Activated CD8-positive, alpha-beta memory T cell treated with anti-CD3 and anti-CD28 coated beads, Interleukin-2, amount 50 U/mL, for 4 hours (primary cell): ENCODE measurements at regions not wholly inside any gene's neighbourhood (a gene's known extent, or its start where the extent isn't known, plus 50 kb on each side); places are given as distances from the start of the nearest gene placed in this dataset.
"Not testable (repeated sequence)": the region's sequence is repeated elsewhere in the genome, so short reads cannot be mapped to it uniquely, and the experiment has no call there.

ENCODE experiments used
- DNase-seq: peaks from one replicate; pipeline ENCODE4 v3.0.0-alpha.2; 2020

GRCh38 chr2:150127346-150127990 is 360.0 kb downstream of the RND3 start:
- DNase-seq: no peak

- no peak for DNase-seq
These were observed 360.6 kb downstream of the RND3 start for GRCh38 chr2:150126839-150127238.

- no peak for DNase-seq
These were observed 361.2 kb downstream of the RND3 start for GRCh38 chr2:150126143-150126740.

- DNase-seq: no peak
These were observed 361.8 kb downstream of the RND3 start for GRCh38 chr2:150125708-150126107.

GRCh38 chr2:150125188-150125587 is 362.3 kb downstream of the RND3 start:
- no peak for DNase-seq

GRCh38 chr2:150124739-150125138 is 362.7 kb downstream of the RND3 start:
- DNase-seq: no peak

- no peak for DNase-seq
These were observed 364.4 kb downstream of the RND3 start for GRCh38 chr2:150122871-150123613.

GRCh38 chr2:150122156-150122555 is 365.3 kb downstream of the RND3 start:
- no peak for DNase-seq

- no peak for DNase-seq
These were observed 367.0 kb downstream of the RND3 start for GRCh38 chr2:150120326-150120955.

GRCh38 chr2:150119819-150120218 is 367.6 kb downstream of the RND3 start:
- DNase-seq: no peak

GRCh38 chr2:150114089-150114488 is 373.4 kb downstream of the RND3 start:
- not testable (repeated sequence) for DNase-seq

- no peak for DNase-seq
These were observed 376.9 kb downstream of the RND3 start for GRCh38 chr2:150110548-150110947.

- DNase-seq: no peak
These were observed 377.6 kb downstream of the RND3 start for GRCh38 chr2:150109912-150110311.

- no peak for DNase-seq
These were observed 378.4 kb downstream of the RND3 start for GRCh38 chr2:150109028-150109427.

GRCh38 chr2:150107816-150108215 is 379.7 kb downstream of the RND3 start:
- no peak for DNase-seq

- DNase-seq: no peak
These were observed 380.3 kb downstream of the RND3 start for GRCh38 chr2:150107170-150107569.

- no peak for DNase-seq
These were observed 385.5 kb downstream of the RND3 start for GRCh38 chr2:150101947-150102346.

- no peak for DNase-seq
These were observed 386.6 kb downstream of the RND3 start for GRCh38 chr2:150100834-150101233.

GRCh38 chr2:150100336-150100735 is 387.1 kb downstream of the RND3 start:
- DNase-seq: no peak

- DNase-seq: no peak
These were observed 387.7 kb downstream of the RND3 start for GRCh38 chr2:150099805-150100204.

- no peak for DNase-seq
These were observed 389.5 kb downstream of the RND3 start for GRCh38 chr2:150097901-150098531.

GRCh38 chr2:150097402-150097801 is 390.1 kb downstream of the RND3 start:
- DNase-seq: no peak
